SK-N-SH (cell line): ENCODE measurements at regions not wholly inside any gene's neighbourhood (a gene's known extent, or its start where the extent isn't known, plus 50 kb on each side); places are given as distances from the start of the nearest gene placed in this dataset.

Experiments
- CTCF ChIA-PET: fragments of 300-600, 350-600 bp; formaldehyde crosslinking; extraction: SDS; loops from one replicate; lab custom pipeline; 2021; lab: Yijun Ruan, JAX
- POLR2A ChIA-PET: fragments of 350-600 bp; sonication (Branson Sonifier 250); formaldehyde crosslinking; extraction: SDS; loops from one replicate; lab custom pipeline; 2020; ENCODE audit warnings: antibody characterized with exemption, inconsistent platforms; lab: Yijun Ruan, JAX
- DNase-seq: peaks from one replicate; pipeline ENCODE4 v3.0.0; 2012
- H2AFZ ChIP-seq: fragments of 200-600 bp; sonication (generic); 2 replicates; pipeline ENCODE4 v1.8.1; 2016; ENCODE audit warnings: antibody characterized with exemption, mild to moderate bottlenecking, low read depth
- H3F3A ChIP-seq: fragments of 200-600 bp; sonication (generic); replicated peaks from 2 replicates; pipeline ENCODE3; 2016; ENCODE audit warnings: antibody characterized with exemption, mild to moderate bottlenecking; ENCODE audit not compliant: insufficient read depth
- H3K27ac ChIP-seq, 2 experiments: fragments of 200-500 bp in 1 of 2; fragments of 200-600 bp in 1 of 2; sonication (Bioruptor generic) in 1 of 2; sonication (generic), shearing (Covaris generic) in 1 of 2; 2 replicates each; pipeline versions ENCODE4 v1.5.1 to v1.6.1; 2014 to 2016; ENCODE audit warnings: low read depth in 2 of 2, inconsistent platforms in 1 of 2, low read length in 1 of 2, mild to moderate bottlenecking in 1 of 2, mixed read lengths in 1 of 2
- H3K27me3 ChIP-seq: fragments of 200-600 bp; sonication (generic), shearing (Covaris generic); 2 replicates; pipeline ENCODE4 v1.6.1; 2016; ENCODE audit warnings: mixed run types; ENCODE audit not compliant: insufficient read depth
- H3K36me3 ChIP-seq, 2 experiments: fragments of 200-500 bp in 1 of 2; fragments of 200-600 bp in 1 of 2; sonication (Bioruptor generic) in 1 of 2; sonication (generic) in 1 of 2; replicated peaks in 1 of 2; 2 replicates each; pipeline versions ENCODE3 to v1.5.1; 2014 to 2016; ENCODE audit warnings: low read length in 1 of 2, mild to moderate bottlenecking in 1 of 2; ENCODE audit not compliant: insufficient read depth in 2 of 2, control insufficient read depth in 1 of 2
- H3K4me1 ChIP-seq, 2 experiments: fragments of 200-500 bp in 1 of 2; fragments of 200-600 bp in 1 of 2; sonication (Bioruptor generic) in 1 of 2; sonication (generic), shearing (Covaris generic) in 1 of 2; 2 replicates each; pipeline versions ENCODE4 v1.5.1 to v1.6.1; 2014 to 2016; ENCODE audit warnings: low read depth in 1 of 2, low read length in 1 of 2, mixed run types in 1 of 2; ENCODE audit not compliant: insufficient read depth in 2 of 2, control insufficient read depth in 1 of 2
- H3K4me2 ChIP-seq: fragments of 200-600 bp; sonication (generic), shearing (Covaris generic); 2 replicates; pipeline ENCODE4 v1.6.1; 2017; ENCODE audit warnings: mixed run types
- H3K4me3 ChIP-seq, 2 experiments: fragments of 200-500 bp in 1 of 2; fragments of 200-600 bp in 1 of 2; sonication (Bioruptor generic) in 1 of 2; sonication (generic), shearing (Covaris generic) in 1 of 2; 2 replicates each; pipeline versions ENCODE4 v1.5.1 to v1.8.1; 2014 to 2016; ENCODE audit warnings: low read depth in 2 of 2, inconsistent platforms in 1 of 2, low read length in 1 of 2, mild to moderate bottlenecking in 1 of 2, mixed read lengths in 1 of 2, moderate library complexity in 1 of 2
- H3K79me2 ChIP-seq: fragments of 200-600 bp; sonication (generic); 2 replicates; pipeline ENCODE4 v1.8.1; 2017; ENCODE audit warnings: mild to moderate bottlenecking; ENCODE audit not compliant: insufficient read depth
- H3K9ac ChIP-seq: fragments of 200-600 bp; sonication (generic); 2 replicates; pipeline ENCODE4 v1.6.1; 2017; ENCODE audit warnings: mixed run types
- H3K9me2 ChIP-seq: fragments of 200-600 bp; sonication (generic); 2 replicates; pipeline ENCODE4 v1.6.1; 2017; ENCODE audit warnings: mixed run types
- H3K9me3 ChIP-seq: fragments of 200-600 bp; sonication (generic); 2 replicates; pipeline ENCODE4 v1.6.1; 2017; ENCODE audit warnings: mixed run types, mild to moderate bottlenecking, moderate library complexity
- H4K20me1 ChIP-seq: fragments of 200-600 bp; sonication (generic); 2 replicates; pipeline ENCODE4 v1.6.1; 2017; ENCODE audit warnings: mild to moderate bottlenecking, mixed run types; ENCODE audit not compliant: insufficient read depth
- CTCF ChIP-seq: fragments of 200-600 bp; sonication (generic); IDR thresholded peaks from 2 replicates; pipeline ENCODE4 v1.6.1; 2017; ENCODE audit warnings: antibody characterized with exemption, mild to moderate bottlenecking, moderate library complexity
- ELF1 ChIP-seq: IDR thresholded peaks from 2 replicates; pipeline ENCODE4 v1.4.0; 2012
- FOSL2 ChIP-seq: IDR thresholded peaks from 2 replicates; pipeline ENCODE4 v1.4.0; 2012; ENCODE audit warnings: low read depth, mild to moderate bottlenecking, moderate library complexity, borderline replicate concordance
- FOXJ3 ChIP-seq: sonication (generic); formaldehyde crosslinking; IDR thresholded peaks from 2 replicates; pipeline ENCODE4 v1.5.1; 2020; ENCODE audit warnings: mild to moderate bottlenecking, missing genetic modification reagents
- GABPA ChIP-seq: IDR thresholded peaks from 2 replicates; pipeline ENCODE4 v1.4.0; 2012; ENCODE audit warnings: low read depth, mild to moderate bottlenecking
- IRF3 ChIP-seq: fragments of 150-350 bp; IDR thresholded peaks from 2 replicates; pipeline ENCODE4 v1.6.1; 2016; ENCODE audit warnings: mild to moderate bottlenecking, low read depth, low read length
- JUND ChIP-seq: IDR thresholded peaks from 2 replicates; pipeline ENCODE4 v1.4.0; 2012
- MEF2A ChIP-seq: IDR thresholded peaks from 2 replicates; pipeline ENCODE4 v1.4.0; 2012; ENCODE audit warnings: low read depth, borderline replicate concordance
- NFIC ChIP-seq: IDR thresholded peaks from 2 replicates; pipeline ENCODE4 v1.4.0; 2012; ENCODE audit warnings: borderline replicate concordance
- PBX3 ChIP-seq: IDR thresholded peaks from 2 replicates; pipeline ENCODE4; 2012
- POLR2AphosphoS5 ChIP-seq: IDR thresholded peaks from 2 replicates; pipeline ENCODE4 v1.6.1; 2012; ENCODE audit warnings: low read depth, low read length
- RAD21 ChIP-seq: IDR thresholded peaks from 2 replicates; pipeline ENCODE4 v1.6.1; 2012; ENCODE audit warnings: mild to moderate bottlenecking, low read length
- RFX5 ChIP-seq: IDR thresholded peaks from 2 replicates; pipeline ENCODE4 v1.6.1; 2012; ENCODE audit warnings: mild to moderate bottlenecking, improper control_type of control experiment, low read length
- RXRA ChIP-seq: IDR thresholded peaks from 2 replicates; pipeline ENCODE4 v1.4.0; 2012; ENCODE audit warnings: low read depth, mild to moderate bottlenecking, borderline replicate concordance
- SIN3A ChIP-seq: IDR thresholded peaks from 2 replicates; pipeline ENCODE4 v1.6.1; 2012; ENCODE audit warnings: low read depth, mild to moderate bottlenecking, low read length, moderate library complexity, borderline replicate concordance
- TEAD4 ChIP-seq: IDR thresholded peaks from 2 replicates; pipeline ENCODE4 v1.4.0; 2012; ENCODE audit warnings: mild to moderate bottlenecking, borderline replicate concordance; ENCODE audit not compliant: insufficient read depth
- USF1 ChIP-seq: IDR thresholded peaks from 2 replicates; pipeline ENCODE4 v1.4.0; 2012; ENCODE audit warnings: low read depth, borderline replicate concordance
- YY1 ChIP-seq: IDR thresholded peaks from 2 replicates; pipeline ENCODE4 v1.4.0; 2012; ENCODE audit warnings: low read depth, mild to moderate bottlenecking
- ZBTB33 ChIP-seq: IDR thresholded peaks from 2 replicates; pipeline ENCODE4 v1.4.0; 2012; ENCODE audit warnings: low read depth, borderline replicate concordance
- WGBS: methylation state at CpG from one replicate; pipeline ENCODE4 v1.1.6; 2017; ENCODE audit warnings: low lambda C conversion rate; 5-methylcytosine and 5-hydroxymethylcytosine counted together

- H2AFZ ChIP-seq, result no peak overlapping the region
- H3K4me2 ChIP-seq, result no peak overlapping the region
- H4K20me1 ChIP-seq, result no peaks in the 10 kb centered on the region
- H3K36me3 ChIP-seq, result no peaks in the 10 kb centered on the region
- POLR2A ChIA-PET, result no interaction called here
- no peaks in the 10 kb centered on the region for H3F3A ChIP-seq
- no peaks in the 10 kb centered on the region for H3K9me3 ChIP-seq
- H3K4me1 ChIP-seq, result no peaks in the 10 kb centered on the region
- CTCF ChIA-PET, result no interaction called here
- H3K4me3 ChIP-seq, result no peak overlapping the region
- TF ChIP-seq FOXJ3 (CRISPR knock-in tag), result no peak
- TF ChIP-seq POLR2AphosphoS5, result no peak
- no peak for TF ChIP-seq CTCF
- no peak for TF ChIP-seq ZBTB33
- no peak for TF ChIP-seq YY1
- TF ChIP-seq RFX5, result no peak
- TF ChIP-seq GABPA, result no peak
- TF ChIP-seq SIN3A, result no peak
- no peak for TF ChIP-seq USF1
- TF ChIP-seq RAD21, result no peak
- TF ChIP-seq FOSL2, result no peak
- TF ChIP-seq IRF3, result no peak
- TF ChIP-seq, all 33 proteins: peak for 0
- 69% methylated on average over 7 of the region's 7 CpGs for WGBS
- Histone ChIP-seq H3K9ac (no peak overlapping the region), H3K27me3 (no peaks in the 10 kb centered on the region), H3K9me2 (no peaks in the 10 kb centered on the region), H3K27ac (no peak overlapping the region), H3K79me2 (no peaks in the 10 kb centered on the region)
- no peak for DNase-seq
Observed at GRCh38 chr13:105537113-105537512, 998.3 kb downstream of the EFNB2 start.

GRCh38 chr13:105530468-105530867, 1005.0 kb downstream of the EFNB2 start:
- no peak overlapping the region for H3K4me3 ChIP-seq
- ChIA-PET POLR2A (no interaction called here), CTCF (no interaction called here)
- H3K9me3 ChIP-seq, result no peaks in the 10 kb centered on the region
- H4K20me1 ChIP-seq, result no peaks in the 10 kb centered on the region
- H3K27me3 ChIP-seq, result no peaks in the 10 kb centered on the region
- no peaks in the 10 kb centered on the region for H3K9me2 ChIP-seq
- no peak overlapping the region for H3K4me2 ChIP-seq
- H3K4me1 ChIP-seq, result no peaks in the 10 kb centered on the region
- DNase-seq, result no peak
- H3K79me2 ChIP-seq, result no peaks in the 10 kb centered on the region
- no peak for TF ChIP-seq RXRA
- no peak for TF ChIP-seq PBX3
- no peak for TF ChIP-seq JUND
- TF ChIP-seq ELF1, result no peak
- TF ChIP-seq TEAD4, result no peak
- TF ChIP-seq MEF2A, result no peak
- TF ChIP-seq NFIC, result no peak
- no peak for TF ChIP-seq IRF3
- H3K9ac ChIP-seq, result no peak overlapping the region
- no peak overlapping the region for H2AFZ ChIP-seq
- no peak overlapping the region for H3K27ac ChIP-seq
- 78% methylated on average over 3 of the region's 3 CpGs for WGBS
- H3K36me3 ChIP-seq, result no peaks in the 10 kb centered on the region
- H3F3A ChIP-seq, result no peaks in the 10 kb centered on the region
